DMS153 treated with DMSO at 0.1 percent for 48 hours (cell line): ENCODE measurements at regions not wholly inside any gene's neighbourhood (a gene's known extent, or its start where the extent isn't known, plus 50 kb on each side); places are given as distances from the start of the nearest gene placed in this dataset.
"Not testable (repeated sequence)": the region's sequence is repeated elsewhere in the genome, so short reads cannot be mapped to it uniquely, and the experiment has no call there.

Experiments used
- DNase-seq: peaks from one replicate; lab custom pipeline; 2025; ENCODE audit not compliant: unreplicated experiment; lab: John Stamatoyannopoulos, UW

GRCh38 chr14:43735932-43736331 is 771.2 kb downstream of the FSCB start:
- DNase-seq, result no peak

- no peak for DNase-seq
These were observed 777.9 kb downstream of the FSCB start for GRCh38 chr14:43729143-43729542.

- DNase-seq, result no peak
These were observed 800.2 kb downstream of the FSCB start for GRCh38 chr14:43706900-43707299.

- DNase-seq, result not testable (repeated sequence)
These were observed 808.4 kb downstream of the FSCB start for GRCh38 chr14:43698561-43699284.

GRCh38 chr14:43697003-43697402 is 810.1 kb downstream of the FSCB start:
- no peak for DNase-seq

GRCh38 chr14:43692706-43693105 is 814.4 kb downstream of the FSCB start:
- no peak for DNase-seq

- no peak for DNase-seq
These were observed 819.2 kb downstream of the FSCB start for GRCh38 chr14:43687921-43688320.

GRCh38 chr14:43677581-43677980 is 829.5 kb downstream of the FSCB start:
- no peak for DNase-seq

- DNase-seq, result no peak
These were observed 832.8 kb downstream of the FSCB start for GRCh38 chr14:43674273-43674672.

GRCh38 chr14:43671716-43672485 is 835.2 kb downstream of the FSCB start:
- no peak for DNase-seq

- no peak for DNase-seq
These were observed 837.7 kb downstream of the FSCB start for GRCh38 chr14:43669355-43669754.

GRCh38 chr14:43665570-43666267 is 841.4 kb downstream of the FSCB start:
- no peak for DNase-seq

- DNase-seq, result not testable (repeated sequence)
These were observed 851.9 kb downstream of the FSCB start for GRCh38 chr14:43655194-43655593.

- DNase-seq, result no peak
These were observed 855.2 kb downstream of the FSCB start for GRCh38 chr14:43651896-43652295.

- DNase-seq, result no peak
These were observed 855.8 kb downstream of the FSCB start for GRCh38 chr14:43651185-43651787.

- DNase-seq, result no peak
These were observed 857.6 kb downstream of the FSCB start for GRCh38 chr14:43649508-43649907.

- no peak for DNase-seq
These were observed 859.8 kb downstream of the FSCB start for GRCh38 chr14:43647302-43647701.

- no peak for DNase-seq
These were observed 866.3 kb downstream of the FSCB start for GRCh38 chr14:43640718-43641267.

- no peak for DNase-seq
These were observed 881.8 kb downstream of the FSCB start for GRCh38 chr14:43625294-43625693.

- no peak for DNase-seq
These were observed 885.8 kb downstream of the FSCB start for GRCh38 chr14:43621282-43621681.

GRCh38 chr14:43595096-43595772 is 911.8 kb downstream of the FSCB start:
- DNase-seq, result no peak
